ENCODE measurements at regions not wholly inside any gene's neighbourhood (a gene's known extent, or its start where the extent isn't known, plus 50 kb on each side); places are given as distances from the start of the nearest gene placed in this dataset.

- no TSS peak for BruUV-seq (replicated peaks)
- CTCF ChIA-PET = no interaction called here
Measured at GRCh38 chr1:239812580-239812979, 279.1 kb upstream of the FMN2 start.

GRCh38 chr1:239814306-239814881, 277.3 kb upstream of the FMN2 start:
- ChIA-PET CTCF (no interaction called here), POLR2A (ENCODE audit: unreplicated experiment) (interaction anchor here (0.5 to 0.9 kb wide), 3 partner anchors 9 to 35 kb away, joined by 3 to 14 read pairs (median 6); no protein-coding TSS in a partner anchor)
- H3K27me3 ChIP-seq (ENCODE audit: insufficient read depth, low read depth) = no peaks in the 10 kb centered on the region
- peak overlapping the region; percentile 87 for H3K27ac ChIP-seq
- no peaks in the 10 kb centered on the region for H3K9me3 ChIP-seq (ENCODE audit: insufficient read depth, low read depth)
- no peaks in the 10 kb centered on the region for H3K36me3 ChIP-seq (ENCODE audit: low read depth)
- peaks cover 41% of the 10 kb centered on the region for H3K4me1 ChIP-seq (replicated peaks; ENCODE audit: insufficient read depth)
- intact Hi-C loops (cut with micrococcal nuclease; ENCODE audit: unreplicated experiment) = loop anchor here (1.0 to 5.0 kb wide), 3 partner anchors 44 to 84 kb away; no protein-coding TSS in a partner anchor
- DNase-seq = peak; percentile 75 to 95
- peaks cover 40% of the 10 kb centered on the region for H3F3A ChIP-seq (ENCODE audit: insufficient read depth, low read depth)
- TF ChIP-seq EZH2 (IDR thresholded peaks at IDR 0.05; ENCODE audit: low read depth) (no peak), CTCF (conservative IDR thresholded peaks at IDR 0.05) (no peak)
- peak overlapping the region; percentile 40; the same call in 1 of the 2 replicates for H3K4me3 ChIP-seq
- H3K79me2 ChIP-seq (ENCODE audit: low read depth) = no peaks in the 10 kb centered on the region
- peak overlapping the region; percentile 84 for H3K4me2 ChIP-seq
- no TSS peak for BruUV-seq (replicated peaks)
- H2AFZ ChIP-seq = peak overlapping the region; percentile 71
- H4K20me1 ChIP-seq (ENCODE audit: insufficient read depth) = no peaks in the 10 kb centered on the region
- no peaks in the 10 kb centered on the region for H3K9me2 ChIP-seq (ENCODE audit: insufficient read depth)

More at GRCh38 chr1:239812580-239812979, 279.1 kb upstream of the FMN2 start:
- H2AFZ ChIP-seq = no peak overlapping the region
- no peaks in the 10 kb centered on the region for H3K36me3 ChIP-seq (ENCODE audit: low read depth)
- DNase-seq = no peak
- peaks cover 36% of the 10 kb centered on the region for H3F3A ChIP-seq (ENCODE audit: insufficient read depth, low read depth)
- no peak overlapping the region for H3K4me2 ChIP-seq
- TF ChIP-seq EZH2 (IDR thresholded peaks at IDR 0.05; ENCODE audit: low read depth) = no peak
- TF ChIP-seq CTCF (conservative IDR thresholded peaks at IDR 0.05) = no peak
- intact Hi-C loops (cut with micrococcal nuclease; ENCODE audit: unreplicated experiment) = loop anchor here (5.0 kb wide), 1 partner anchor 65 kb away; no protein-coding TSS in a partner anchor
- H3K79me2 ChIP-seq (ENCODE audit: low read depth) = no peaks in the 10 kb centered on the region
- no peak overlapping the region for H3K4me3 ChIP-seq
- no peak overlapping the region for H3K27ac ChIP-seq
- peaks cover 34% of the 10 kb centered on the region for H3K4me1 ChIP-seq (replicated peaks; ENCODE audit: insufficient read depth)
- POLR2A ChIA-PET (ENCODE audit: unreplicated experiment) = no interaction called here
- no peaks in the 10 kb centered on the region for H3K9me2 ChIP-seq (ENCODE audit: insufficient read depth)
- no peaks in the 10 kb centered on the region for H3K27me3 ChIP-seq (ENCODE audit: insufficient read depth, low read depth)
- H3K9me3 ChIP-seq (ENCODE audit: insufficient read depth, low read depth) = no peaks in the 10 kb centered on the region
- H4K20me1 ChIP-seq (ENCODE audit: insufficient read depth) = no peaks in the 10 kb centered on the region

- Histone ChIP-seq H3K27ac (peak overlapping the region; percentile 87), H3K79me2 (ENCODE audit: low read depth) (no peaks in the 10 kb centered on the region), H3F3A (ENCODE audit: insufficient read depth, low read depth) (peaks cover 40% of the 10 kb centered on the region), H3K9me3 (ENCODE audit: insufficient read depth, low read depth) (no peaks in the 10 kb centered on the region), H3K4me2 (peak overlapping the region; percentile 84), H3K4me1 (replicated peaks; ENCODE audit: insufficient read depth) (peaks cover 41% of the 10 kb centered on the region), H2AFZ (peak overlapping the region; percentile 71), H4K20me1 (ENCODE audit: insufficient read depth) (no peaks in the 10 kb centered on the region), H3K36me3 (ENCODE audit: low read depth) (no peaks in the 10 kb centered on the region), H3K4me3 (peak overlapping the region; percentile 40; the same call in 1 of the 2 replicates), H3K27me3 (ENCODE audit: insufficient read depth, low read depth) (no peaks in the 10 kb centered on the region), H3K9me2 (ENCODE audit: insufficient read depth) (no peaks in the 10 kb centered on the region)
- ChIA-PET CTCF (interaction anchor here (2.2 kb wide), 1 partner anchor 43 kb away, joined by 9 read pairs; no protein-coding TSS in a partner anchor), POLR2A (ENCODE audit: unreplicated experiment) (interaction anchor here (0.6 to 0.9 kb wide), 2 partner anchors 21 to 35 kb away, joined by 6 to 14 read pairs; no protein-coding TSS in a partner anchor)
- no TSS peak for BruUV-seq (replicated peaks)
- TF ChIP-seq CTCF (conservative IDR thresholded peaks at IDR 0.05) (no peak), EZH2 (IDR thresholded peaks at IDR 0.05; ENCODE audit: low read depth) (no peak)
- intact Hi-C loops (cut with micrococcal nuclease; ENCODE audit: unreplicated experiment) = loop anchor here (2.0 kb wide), 1 partner anchor 84 kb away; no protein-coding TSS in a partner anchor
- no peak for DNase-seq
Measured at GRCh38 chr1:239815074-239815473, 276.6 kb upstream of the FMN2 start.

All from PC-9 (cell line).